ENCODE measurements at regions not wholly inside any gene's neighbourhood (a gene's known extent, or its start where the extent isn't known, plus 50 kb on each side); places are given as distances from the start of the nearest gene placed in this dataset.

DNA sequence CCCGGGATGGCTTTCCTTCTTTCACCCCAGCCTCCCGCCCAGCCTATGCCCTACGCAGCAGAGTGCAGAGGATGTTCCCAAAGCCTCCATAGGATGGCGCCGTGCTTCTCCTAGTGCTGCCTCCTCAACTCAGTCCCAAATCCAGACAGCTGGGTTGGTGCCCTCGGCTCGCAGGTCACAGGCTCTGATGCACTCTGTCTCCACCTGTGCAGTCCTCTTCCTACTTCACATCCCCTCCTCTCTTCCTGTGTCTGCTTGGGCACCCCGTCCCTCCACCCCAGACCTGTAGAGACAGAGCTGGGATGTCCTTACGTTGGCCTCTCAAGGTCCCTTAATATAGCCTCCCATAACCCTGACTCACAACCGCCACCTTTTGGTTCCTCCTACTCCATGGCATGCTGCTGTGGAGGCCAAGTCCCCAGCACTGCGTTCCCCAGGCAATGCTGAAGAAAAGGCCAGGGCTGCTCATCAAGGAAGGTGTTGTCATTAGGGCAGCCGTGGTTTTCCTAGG lies 314.4 kb downstream of the GADD45G start:
- no peaks in the 10 kb centered on the region for H3K9me3 Mint-ChIP-seq
- TF ChIP-seq, protein P1, sequence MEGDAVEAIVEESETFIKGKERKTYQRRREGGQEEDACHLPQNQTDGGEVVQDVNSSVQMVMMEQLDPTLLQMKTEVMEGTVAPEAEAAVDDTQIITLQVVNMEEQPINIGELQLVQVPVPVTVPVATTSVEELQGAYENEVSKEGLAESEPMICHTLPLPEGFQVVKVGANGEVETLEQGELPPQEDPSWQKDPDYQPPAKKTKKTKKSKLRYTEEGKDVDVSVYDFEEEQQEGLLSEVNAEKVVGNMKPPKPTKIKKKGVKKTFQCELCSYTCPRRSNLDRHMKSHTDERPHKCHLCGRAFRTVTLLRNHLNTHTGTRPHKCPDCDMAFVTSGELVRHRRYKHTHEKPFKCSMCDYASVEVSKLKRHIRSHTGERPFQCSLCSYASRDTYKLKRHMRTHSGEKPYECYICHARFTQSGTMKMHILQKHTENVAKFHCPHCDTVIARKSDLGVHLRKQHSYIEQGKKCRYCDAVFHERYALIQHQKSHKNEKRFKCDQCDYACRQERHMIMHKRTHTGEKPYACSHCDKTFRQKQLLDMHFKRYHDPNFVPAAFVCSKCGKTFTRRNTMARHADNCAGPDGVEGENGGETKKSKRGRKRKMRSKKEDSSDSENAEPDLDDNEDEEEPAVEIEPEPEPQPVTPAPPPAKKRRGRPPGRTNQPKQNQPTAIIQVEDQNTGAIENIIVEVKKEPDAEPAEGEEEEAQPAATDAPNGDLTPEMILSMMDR (conservative IDR thresholded peaks at IDR 0.05): peak; percentile 84
- Histone ChIP-seq H3K9ac (ENCODE audit: extremely low read depth, low read length, poor library complexity, severe bottlenecking) (no peak overlapping the region), H3K27me3 (ENCODE audit: control insufficient read depth, insufficient read depth, low read length, poor library complexity, severe bottlenecking) (peaks cover 4% of the 10 kb centered on the region), H3K9me3 (ENCODE audit: control insufficient read depth, low read length) (no peaks in the 10 kb centered on the region), H3K36me3 (ENCODE audit: control insufficient read depth, insufficient read depth, low read length) (no peaks in the 10 kb centered on the region), H3K4me3 (ENCODE audit: low read length) (no peak overlapping the region), H3K4me1 (ENCODE audit: control insufficient read depth, insufficient read depth, low read length) (peaks cover 10% of the 10 kb centered on the region), H3K27ac (ENCODE audit: low read depth, low read length) (no peak overlapping the region)
- peaks cover 2% of the 10 kb centered on the region for H3K27me3 Mint-ChIP-seq (ENCODE audit: insufficient read depth)
- H3K4me1 Mint-ChIP-seq: peaks cover 26% of the 10 kb centered on the region
- peak; percentile 91 for DNase-seq
- no peak overlapping the region for H3K27ac Mint-ChIP-seq
- no peaks in the 10 kb centered on the region for H3K36me3 Mint-ChIP-seq (ENCODE audit: low read depth)
- H3K4me3 Mint-ChIP-seq: no peak overlapping the region
- WGBS, 2 experiments (ENCODE audit: insufficient coverage in 1 of 2, insufficient read length in 1 of 2): 67 to 92% methylated on average over 8 to 12 of the region's 12 CpGs

- Histone ChIP-seq H3K27ac (ENCODE audit: low read depth, low read length) (no peak overlapping the region), H3K36me3 (ENCODE audit: control insufficient read depth, insufficient read depth, low read length) (no peaks in the 10 kb centered on the region), H3K27me3 (ENCODE audit: control insufficient read depth, insufficient read depth, low read length, poor library complexity, severe bottlenecking) (peaks cover 4% of the 10 kb centered on the region), H3K4me1 (ENCODE audit: control insufficient read depth, insufficient read depth, low read length) (peaks cover 10% of the 10 kb centered on the region), H3K9me3 (ENCODE audit: control insufficient read depth, low read length) (no peaks in the 10 kb centered on the region), H3K4me3 (ENCODE audit: low read length) (no peak overlapping the region), H3K9ac (ENCODE audit: extremely low read depth, low read length, poor library complexity, severe bottlenecking) (no peak overlapping the region)
- peaks cover 2% of the 10 kb centered on the region for H3K27me3 Mint-ChIP-seq (ENCODE audit: insufficient read depth)
- H3K4me3 Mint-ChIP-seq: no peak overlapping the region
- peak overlapping the region; percentile 53 for H3K27ac Mint-ChIP-seq
- no peaks in the 10 kb centered on the region for H3K9me3 Mint-ChIP-seq
- H3K4me1 Mint-ChIP-seq: peaks cover 26% of the 10 kb centered on the region
- whole genome bisulfite sequencing, 2 experiments (ENCODE audit: insufficient coverage in 1 of 2, insufficient read length in 1 of 2): 92 to 94% methylated on average over 2 to 5 of the region's 5 CpGs
- TF ChIP-seq, protein P1 (conservative IDR thresholded peaks at IDR 0.05): no peak
- peak; percentile 31 for DNase-seq
- H3K36me3 Mint-ChIP-seq (ENCODE audit: low read depth): no peaks in the 10 kb centered on the region
These were observed 315.3 kb downstream of the GADD45G start for GRCh38 chr9:89920131-89920530.

DNA sequence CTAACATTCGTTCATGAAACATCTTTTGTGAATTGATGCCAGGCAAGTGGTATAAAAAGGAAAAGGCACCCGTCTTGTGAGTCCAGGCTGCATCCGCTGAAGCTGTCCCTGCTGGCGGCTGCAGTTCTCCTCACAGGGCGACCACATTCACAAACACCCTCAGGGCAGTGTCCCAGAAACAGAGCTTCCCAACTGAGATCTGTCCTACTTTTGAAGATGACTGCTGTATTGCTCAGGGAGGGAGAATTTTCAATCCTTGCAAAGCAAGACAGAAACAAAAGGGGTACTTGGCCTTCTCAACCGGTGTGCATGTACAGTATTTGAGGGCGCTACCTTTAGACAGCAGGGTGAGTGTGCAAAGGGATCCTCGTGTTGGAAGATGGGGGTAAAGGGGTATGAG lies 316.1 kb downstream of the GADD45G start:
- no peaks in the 10 kb centered on the region for H3K36me3 ChIP-seq (ENCODE audit: control insufficient read depth, insufficient read depth, low read length)
- no peak overlapping the region for H3K9ac ChIP-seq (ENCODE audit: extremely low read depth, low read length, poor library complexity, severe bottlenecking)
- Mint-ChIP-seq H3K4me3 (no peak overlapping the region), H3K4me1 (peaks cover 23% of the 10 kb centered on the region), H3K27ac (no peak overlapping the region), H3K27me3 (ENCODE audit: insufficient read depth) (peaks cover 2% of the 10 kb centered on the region), H3K36me3 (ENCODE audit: low read depth) (no peaks in the 10 kb centered on the region), H3K9me3 (no peaks in the 10 kb centered on the region)
- no peak overlapping the region for H3K4me3 ChIP-seq (ENCODE audit: low read length)
- H3K27me3 ChIP-seq (ENCODE audit: control insufficient read depth, insufficient read depth, low read length, poor library complexity, severe bottlenecking): peaks cover 4% of the 10 kb centered on the region
- TF ChIP-seq, protein P1 (conservative IDR thresholded peaks at IDR 0.05): no peak
- WGBS, 2 experiments (ENCODE audit: insufficient coverage in 1 of 2, insufficient read length in 1 of 2): 90 to 97% methylated on average over 5 to 8 of the region's 8 CpGs
- H3K27ac ChIP-seq (ENCODE audit: low read depth, low read length): no peak overlapping the region
- H3K4me1 ChIP-seq (ENCODE audit: control insufficient read depth, insufficient read depth, low read length): peaks cover 8% of the 10 kb centered on the region
- H3K9me3 ChIP-seq (ENCODE audit: control insufficient read depth, low read length): no peaks in the 10 kb centered on the region
- DNase-seq: peak; percentile 33

All from endodermal cell (in vitro differentiated cells).